Stimulated activated CD8-positive, alpha-beta memory T cell treated with anti-CD3 and anti-CD28 coated beads, Interleukin-4, amount 100 ng/mL, for 48 hours (primary cell): ENCODE measurements at regions not wholly inside any gene's neighbourhood (a gene's known extent, or its start where the extent isn't known, plus 50 kb on each side); places are given as distances from the start of the nearest gene placed in this dataset.

Source experiments
- DNase-seq: peaks from one replicate; pipeline ENCODE4 v3.0.0-alpha.2; 2020

- no peak for DNase-seq
Observed at GRCh38 chr10:5311617-5312016, 53.1 kb upstream of the UCN3 start.

GRCh38 chr10:5314840-5315239 is 49.9 kb upstream of the UCN3 start:
- DNase-seq: no peak
